ENCODE measurements at regions not wholly inside any gene's neighbourhood (a gene's known extent, or its start where the extent isn't known, plus 50 kb on each side); places are given as distances from the start of the nearest gene placed in this dataset.
"Not testable (repeated sequence)": the region's sequence is repeated elsewhere in the genome, so short reads cannot be mapped to it uniquely, and the experiment has no call there.

DNA sequence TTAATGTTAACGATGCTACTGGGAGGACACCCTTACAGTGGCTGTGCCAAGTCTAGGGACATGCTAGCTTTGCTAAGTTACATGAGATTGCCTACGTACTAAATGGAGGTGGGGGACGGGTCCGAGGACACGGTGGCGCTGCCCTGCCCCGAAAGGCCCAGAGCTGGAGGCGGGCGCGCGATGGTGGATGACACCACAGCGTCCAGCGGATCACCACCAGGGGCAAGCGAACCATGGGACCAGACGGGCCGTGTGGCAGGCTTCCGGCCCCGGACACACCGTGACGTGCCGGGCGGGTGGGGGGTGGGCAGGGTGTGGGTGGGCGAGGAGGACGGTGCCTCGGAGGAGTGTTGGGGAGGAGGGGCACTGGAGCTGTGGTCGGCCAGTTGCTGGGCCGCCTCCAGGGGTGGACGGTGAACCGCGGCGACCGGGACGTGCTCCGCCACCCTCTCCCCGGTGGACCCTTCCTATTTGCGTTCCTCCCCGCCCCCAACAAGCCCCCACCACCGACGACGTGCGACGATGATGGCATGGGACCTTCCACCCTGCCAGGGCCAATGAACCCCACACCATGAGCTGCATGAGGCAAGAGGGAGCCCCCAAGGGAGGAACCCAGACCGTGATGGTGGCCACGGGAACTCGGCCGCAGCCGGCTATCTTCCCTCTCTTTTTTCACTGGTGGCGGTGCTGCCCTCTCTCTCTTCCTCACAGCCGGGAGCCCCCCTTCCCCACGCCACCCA is 773.3 kb upstream of the DEFB115 start:
- no peak for DNase-seq

DNA sequence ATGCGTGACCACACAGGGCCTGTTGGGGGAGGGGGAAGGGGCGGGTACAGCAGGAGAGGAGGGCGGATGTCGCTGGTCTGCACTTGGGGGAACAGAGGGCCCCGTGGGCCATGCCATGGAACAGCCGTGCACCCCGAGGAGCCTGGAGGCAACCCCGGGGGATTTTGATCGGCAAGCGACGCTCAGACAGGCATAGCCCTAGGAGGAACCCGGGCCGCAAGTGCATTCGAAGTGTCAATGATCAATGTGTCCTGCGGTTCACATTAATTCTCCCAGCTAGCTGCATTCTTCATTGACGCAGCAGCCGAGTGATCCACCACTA is 772.8 kb upstream of the DEFB115 start:
- no peak for DNase-seq

DNA sequence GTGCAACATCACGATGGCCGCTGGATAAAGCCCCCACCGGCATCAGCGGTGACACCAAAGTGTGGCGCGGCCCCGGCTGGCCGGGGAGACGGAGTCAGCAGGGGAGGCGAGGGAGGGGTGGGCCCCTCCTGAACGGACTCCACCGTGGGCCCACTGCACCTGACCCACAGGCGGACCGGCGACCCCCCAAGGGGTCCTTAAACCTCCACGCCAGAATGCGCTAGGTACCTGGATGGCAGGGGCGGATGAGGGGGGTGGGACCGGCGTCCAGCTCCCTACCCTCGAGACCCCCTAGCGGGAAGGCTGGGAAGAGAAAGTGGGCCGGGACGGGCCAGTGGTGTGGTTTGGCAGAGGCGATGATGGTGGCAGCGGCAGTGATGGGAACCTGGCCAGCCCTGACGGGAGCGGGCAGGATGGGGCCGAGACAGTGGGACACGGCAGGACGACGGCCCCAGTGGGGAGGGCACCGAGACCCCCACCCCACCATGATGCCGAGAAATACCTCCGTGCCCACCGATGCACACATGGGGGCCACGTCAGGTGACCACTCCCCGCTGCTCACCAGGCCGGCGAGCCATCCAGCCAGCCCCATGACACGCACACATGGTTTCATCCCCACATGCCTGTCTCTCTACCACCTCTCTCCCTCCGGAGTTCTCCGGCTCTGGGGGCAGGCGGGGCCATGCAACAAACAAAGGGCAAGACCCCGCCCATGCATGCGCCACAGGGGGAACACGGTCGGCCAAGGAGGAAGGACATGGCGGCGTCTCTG is 771.9 kb upstream of the DEFB115 start:
- DNase-seq, result no peak

DNA sequence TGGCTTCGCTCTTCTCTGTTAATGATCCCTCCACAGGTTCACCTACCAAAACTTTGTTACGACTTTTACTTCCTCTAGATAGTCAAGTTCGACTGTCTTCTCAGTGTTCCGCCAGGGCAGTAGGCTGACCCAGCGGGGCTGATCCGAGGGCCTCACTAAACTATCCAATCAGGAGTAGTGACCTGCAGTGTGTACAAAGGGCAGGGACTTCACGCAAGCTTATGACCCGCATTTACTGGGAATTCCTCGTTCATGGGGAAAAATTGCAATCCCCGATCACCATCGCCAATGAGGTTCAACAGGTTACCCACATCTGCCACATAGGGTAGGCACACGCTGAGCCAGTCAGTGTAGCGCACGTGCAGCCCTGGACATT is 771.4 kb upstream of the DEFB115 start:
- no peak for DNase-seq

DNA sequence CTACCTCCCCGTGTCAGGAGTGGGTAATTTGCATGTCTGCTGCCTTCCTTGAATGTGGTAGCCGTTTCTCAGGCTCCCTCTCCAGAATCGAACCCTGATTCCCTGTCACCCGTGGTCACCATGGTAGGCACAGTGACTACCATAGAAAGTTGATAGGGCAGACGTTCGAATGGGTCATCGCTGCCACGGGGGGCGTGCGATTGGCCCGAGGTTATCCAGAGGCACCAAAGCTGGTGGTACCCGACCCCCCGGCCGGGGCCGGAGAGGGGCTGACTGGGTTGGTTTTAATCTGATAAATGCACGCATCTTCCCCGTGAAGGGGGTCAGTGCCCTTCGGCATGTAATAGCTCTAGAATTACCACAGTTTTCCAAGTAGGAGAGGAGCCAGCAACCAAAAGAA is 770.0 kb upstream of the DEFB115 start:
- DNase-seq, result not testable (repeated sequence)

DNA sequence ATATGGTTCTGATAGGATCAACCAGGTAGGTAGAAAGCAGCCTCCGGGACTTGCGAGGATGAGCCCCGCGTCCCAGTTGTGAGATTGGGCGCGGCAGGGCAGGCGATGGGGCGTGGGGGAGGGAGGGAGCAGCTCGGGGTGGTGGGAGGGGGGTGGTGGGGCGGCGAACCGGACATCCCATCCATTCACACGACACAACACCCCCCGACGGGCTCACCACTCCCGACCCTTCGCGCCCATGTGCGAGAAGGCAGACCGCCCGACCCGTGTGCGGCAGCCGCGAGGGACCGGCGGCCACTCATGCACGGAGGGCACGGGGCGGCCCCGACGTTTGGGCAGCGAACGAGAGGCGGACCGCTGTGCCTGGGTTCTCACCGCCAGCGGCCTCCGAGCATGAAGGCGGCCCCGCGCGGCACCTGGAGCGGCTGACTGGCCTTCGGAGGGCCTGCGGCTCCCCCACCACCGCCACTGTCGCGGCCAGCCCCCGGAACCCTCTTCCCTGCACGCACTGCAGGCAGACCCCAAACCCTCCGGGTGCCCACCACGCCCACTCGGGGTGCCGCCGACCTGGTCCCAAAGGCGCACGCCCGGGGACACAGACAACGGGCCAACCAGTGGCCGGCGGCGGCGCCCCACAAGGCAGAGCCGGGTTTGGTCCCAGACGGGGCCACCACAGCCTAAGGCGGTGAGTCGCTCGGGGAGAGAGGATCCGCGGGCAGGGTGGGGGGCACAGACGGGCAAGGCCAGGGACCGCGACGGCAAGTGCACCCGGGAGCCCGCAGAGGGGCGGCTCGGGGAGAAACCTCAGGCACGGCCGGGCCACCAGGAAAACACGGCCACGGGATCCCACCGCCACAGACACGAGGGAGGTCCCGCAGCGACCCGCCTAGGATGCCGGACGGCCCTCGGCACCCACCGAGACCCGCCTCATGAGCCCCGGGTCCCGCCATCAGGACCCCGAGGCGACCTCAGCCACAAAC is 769.2 kb upstream of the DEFB115 start:
- DNase-seq, result no peak

DNA sequence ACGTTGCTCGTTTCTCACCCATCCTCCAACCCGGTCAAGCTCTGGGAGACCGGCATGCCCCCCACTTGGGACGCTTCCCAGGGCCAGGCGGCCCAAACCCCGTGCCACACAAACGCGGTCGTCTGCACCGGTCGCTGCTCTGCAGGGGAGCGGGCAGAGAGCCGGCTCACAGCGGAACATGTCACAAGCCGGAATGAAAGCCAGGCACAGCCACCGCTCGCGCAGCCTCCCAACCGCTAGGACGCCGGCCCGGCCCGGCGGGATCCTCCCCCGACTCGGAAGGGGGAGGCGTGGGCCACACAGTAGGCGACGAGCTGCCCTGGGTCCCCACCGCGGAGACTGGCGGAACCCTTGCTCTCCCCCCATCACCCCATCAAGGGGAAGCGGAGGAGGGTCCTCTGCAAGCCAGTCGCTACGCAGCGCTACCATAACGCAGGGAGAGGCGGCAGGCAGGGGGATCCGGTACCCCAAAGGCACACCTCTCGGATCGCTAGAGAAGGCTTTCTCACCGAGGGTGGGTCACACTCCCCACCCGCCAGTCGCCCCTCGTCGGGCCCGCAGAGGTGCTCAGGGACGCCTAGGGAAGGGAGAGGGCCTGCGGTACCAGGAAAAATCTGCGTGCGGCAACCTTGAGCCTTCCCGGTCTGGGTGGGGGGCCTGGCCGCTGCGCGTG is 768.4 kb upstream of the DEFB115 start:
- DNase-seq, result no peak

DNA sequence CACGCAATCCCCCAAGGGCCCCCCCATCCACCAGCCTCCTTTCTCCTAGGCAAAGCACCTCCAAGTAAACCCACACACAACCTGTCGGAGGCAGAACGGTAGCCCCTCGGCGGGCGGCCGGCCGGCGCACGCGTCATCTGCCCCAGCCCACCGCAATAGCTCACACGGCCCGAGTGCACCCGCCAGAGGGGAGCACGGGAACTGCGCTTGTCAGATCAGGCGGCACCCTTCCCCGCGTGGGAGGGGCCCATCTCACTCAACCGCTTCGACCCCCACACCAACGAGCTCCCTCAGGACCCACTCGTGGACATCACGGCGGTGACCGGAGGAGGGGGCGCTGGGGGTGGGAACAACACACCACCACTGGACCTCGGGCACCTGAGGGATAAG is 767.9 kb upstream of the DEFB115 start:
- DNase-seq, result no peak

DNA sequence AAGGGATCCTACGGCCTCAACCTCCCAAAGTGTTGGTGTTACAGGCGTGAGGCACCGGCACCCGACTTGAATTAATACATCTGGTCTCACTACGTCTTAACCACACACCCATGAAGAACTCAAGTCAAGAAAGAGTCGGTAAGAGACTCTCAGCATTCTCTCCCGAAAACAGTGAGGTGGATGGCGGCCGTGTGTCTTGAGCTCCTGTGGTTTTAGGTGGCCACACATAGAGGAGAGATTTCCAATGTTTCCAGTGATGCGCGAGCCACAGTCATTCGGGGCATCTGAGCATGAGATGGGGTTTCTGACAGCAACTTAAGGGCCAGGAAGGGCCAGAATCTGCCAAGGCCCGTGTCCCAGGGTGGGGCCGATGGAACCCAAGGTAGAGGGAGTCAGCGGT is 766.4 kb upstream of the DEFB115 start:
- DNase-seq, result no peak

DNA sequence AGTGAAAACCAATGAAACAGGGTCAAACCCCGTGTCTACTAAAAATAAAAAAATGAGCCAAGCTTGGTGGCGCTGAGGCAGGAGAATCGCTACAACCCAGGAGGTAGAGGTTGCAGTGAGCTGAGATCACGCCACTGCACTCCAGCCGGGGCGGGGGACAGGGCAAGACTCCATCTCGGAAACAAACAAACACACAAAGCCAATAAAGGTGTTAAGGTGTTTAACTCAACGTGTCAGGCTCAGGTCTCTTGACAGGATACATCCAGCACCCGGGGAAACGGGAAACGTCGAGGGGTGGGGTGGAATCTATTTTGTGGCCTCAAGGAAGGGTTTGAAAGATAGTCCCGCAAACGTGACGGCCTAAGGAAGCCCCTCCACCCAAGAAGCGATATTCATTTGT is 760.8 kb upstream of the DEFB115 start:
- not testable (repeated sequence) for DNase-seq

DNA sequence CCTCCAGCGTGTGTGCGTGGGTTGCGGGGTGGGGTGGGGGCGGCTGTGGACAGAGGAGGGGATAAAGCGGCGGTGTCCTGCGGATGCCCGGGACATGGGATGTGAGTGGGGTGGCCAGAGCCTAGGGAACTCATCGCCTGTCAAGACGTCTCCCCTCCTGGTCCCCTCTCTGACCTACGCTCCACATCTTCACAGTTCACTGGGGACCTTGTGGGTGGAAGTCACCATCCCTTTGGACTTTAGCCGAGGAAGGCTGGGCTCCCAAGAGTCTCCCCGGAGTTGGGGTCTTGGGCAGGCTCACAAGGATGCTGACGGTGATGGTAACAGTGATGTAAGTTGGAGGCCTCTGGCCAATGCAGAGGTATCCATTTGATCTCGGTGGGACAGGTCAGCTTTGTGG is 760.3 kb upstream of the DEFB115 start:
- not testable (repeated sequence) for DNase-seq

DNA sequence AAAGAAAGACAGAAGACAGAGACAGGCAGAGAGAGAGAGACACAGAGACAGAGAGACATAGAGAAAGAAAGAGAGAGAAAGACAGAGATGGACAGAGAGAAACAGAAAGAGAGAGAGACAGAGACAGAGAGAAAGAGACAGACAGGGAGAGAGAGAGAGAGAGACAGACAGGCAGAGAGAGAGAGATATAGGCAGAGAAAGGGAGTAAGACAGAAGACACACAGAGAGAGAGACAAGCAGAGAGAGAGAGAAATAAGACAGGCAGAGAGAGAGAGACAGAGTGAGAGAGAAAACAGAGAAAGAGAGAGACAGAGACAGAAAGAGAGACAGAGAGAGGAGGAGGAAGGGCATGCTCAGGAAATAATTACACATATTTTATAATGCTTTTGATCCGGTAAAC is 758.3 kb upstream of the DEFB115 start:
- DNase-seq, result no peak

DNA sequence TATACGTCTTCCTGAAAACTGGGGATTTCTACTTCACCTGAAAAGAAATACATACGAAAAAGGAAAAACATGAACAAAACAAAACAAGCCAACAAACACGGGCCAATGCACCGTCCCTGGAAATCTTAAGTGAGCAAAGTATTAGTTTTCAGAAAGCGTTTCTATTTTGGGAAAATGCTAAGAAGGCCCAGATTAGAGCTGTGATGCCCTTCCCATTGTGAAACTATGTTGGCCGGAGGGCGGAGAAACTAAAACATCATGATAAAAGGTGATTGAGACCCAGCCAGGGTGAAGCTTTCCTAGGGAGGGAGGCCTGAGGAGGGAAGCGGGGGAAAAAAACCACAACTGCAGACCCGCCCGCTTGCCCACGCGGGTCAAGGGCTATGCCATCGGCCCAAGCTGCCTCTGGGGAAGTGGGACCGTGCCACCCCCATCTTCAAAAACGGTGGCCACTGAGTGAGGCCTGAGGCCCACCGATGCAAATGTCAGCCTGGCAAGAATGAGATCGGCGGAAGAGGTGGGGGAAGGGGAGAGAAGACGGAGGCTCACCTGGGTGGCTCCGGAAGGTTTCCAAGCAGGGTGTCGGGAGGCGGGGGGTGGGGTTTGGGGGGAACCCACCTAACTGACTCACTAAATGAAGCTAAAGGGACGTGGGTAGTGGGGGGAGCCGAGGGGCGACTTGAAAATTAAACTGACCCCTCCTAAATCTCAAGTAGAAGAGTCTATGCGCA is 757.6 kb upstream of the DEFB115 start:
- DNase-seq, result not testable (repeated sequence)

DNA sequence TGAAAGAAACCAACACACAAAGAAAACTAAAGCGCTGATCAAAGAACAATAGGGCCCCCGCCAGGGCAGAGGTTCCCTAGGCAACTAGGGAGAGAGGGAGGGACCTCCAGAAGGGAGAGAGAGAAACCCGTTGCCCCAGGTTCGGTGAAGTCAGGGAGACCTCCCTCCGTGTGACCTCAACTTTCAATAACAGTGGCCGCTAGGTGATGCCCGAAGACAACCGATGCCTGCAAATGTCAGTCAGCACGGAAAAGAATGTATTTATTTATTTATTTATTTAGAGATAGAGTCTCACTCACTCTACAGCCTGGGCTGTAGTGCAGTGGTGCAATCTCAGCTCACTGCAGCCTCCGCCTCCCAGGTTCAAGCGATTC is 757.0 kb upstream of the DEFB115 start:
- DNase-seq, result not testable (repeated sequence)

DNA sequence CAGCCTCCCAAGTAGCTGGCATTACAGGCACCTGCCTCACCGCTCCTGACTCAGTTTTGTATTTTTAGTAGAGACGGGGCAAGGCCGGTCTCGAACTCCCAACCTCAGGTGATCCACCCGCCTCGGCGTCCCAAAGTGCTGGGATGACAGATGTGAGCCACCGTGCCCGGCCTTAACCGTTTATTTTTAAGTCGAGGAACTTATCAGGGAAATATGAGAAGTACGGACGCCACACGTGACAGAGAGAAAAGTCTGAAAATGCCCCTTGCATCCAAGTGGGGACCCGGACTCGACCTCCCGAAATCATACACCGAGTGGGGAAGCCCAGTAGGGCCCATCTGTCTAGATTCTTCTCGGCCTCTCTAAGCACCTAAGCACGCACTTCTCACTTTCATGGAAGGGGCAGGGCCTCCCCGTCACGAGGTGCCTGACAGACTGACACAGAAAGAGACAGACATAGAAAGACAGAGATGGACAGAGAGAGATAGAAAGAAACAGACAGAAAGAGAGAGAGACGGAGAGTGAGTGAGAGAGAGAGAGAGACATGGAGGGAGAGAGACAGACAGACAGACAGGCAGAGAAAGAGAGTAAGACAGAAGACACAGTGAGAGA is 756.5 kb upstream of the DEFB115 start:
- no peak for DNase-seq

DNA sequence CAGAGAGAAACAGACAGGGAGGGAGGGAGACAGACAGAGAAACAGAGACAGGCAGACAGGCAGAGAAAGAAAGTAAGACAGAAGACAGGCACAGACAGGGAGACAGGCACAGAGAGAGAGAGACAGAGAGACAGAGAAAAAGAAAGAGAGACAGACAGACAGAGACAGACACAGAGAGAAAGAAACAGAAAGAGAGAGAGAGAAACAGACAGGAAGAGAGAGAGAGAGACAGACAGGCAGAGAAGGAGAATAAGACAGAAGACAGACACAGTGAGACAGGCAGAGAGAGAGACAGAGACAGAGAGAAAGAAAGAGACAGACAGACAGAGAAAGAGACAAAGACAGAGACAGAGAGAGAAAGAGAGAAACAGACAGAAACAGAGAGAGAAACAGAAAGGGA is 754.8 kb upstream of the DEFB115 start:
- no peak for DNase-seq

DNA sequence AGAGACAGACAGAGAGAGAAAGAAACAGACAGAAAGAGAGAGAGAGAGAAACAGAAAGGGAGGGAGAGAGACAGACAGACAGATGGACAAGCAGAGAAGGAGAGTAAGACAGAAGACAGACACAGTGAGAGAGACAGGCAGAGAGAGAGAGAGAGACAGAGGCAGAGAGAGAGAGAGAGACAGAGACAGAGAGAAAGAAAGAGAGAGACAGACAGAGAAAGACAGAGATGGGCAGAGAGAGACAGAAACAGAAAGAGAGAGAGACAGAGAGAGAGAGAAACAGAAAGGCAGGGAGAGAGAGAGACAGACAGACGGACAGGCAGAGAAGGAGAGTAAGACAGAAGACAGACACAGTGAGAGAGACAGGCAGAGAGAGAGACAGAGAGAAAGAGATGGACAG is 754.3 kb upstream of the DEFB115 start:
- DNase-seq, result not testable (repeated sequence)

DNA sequence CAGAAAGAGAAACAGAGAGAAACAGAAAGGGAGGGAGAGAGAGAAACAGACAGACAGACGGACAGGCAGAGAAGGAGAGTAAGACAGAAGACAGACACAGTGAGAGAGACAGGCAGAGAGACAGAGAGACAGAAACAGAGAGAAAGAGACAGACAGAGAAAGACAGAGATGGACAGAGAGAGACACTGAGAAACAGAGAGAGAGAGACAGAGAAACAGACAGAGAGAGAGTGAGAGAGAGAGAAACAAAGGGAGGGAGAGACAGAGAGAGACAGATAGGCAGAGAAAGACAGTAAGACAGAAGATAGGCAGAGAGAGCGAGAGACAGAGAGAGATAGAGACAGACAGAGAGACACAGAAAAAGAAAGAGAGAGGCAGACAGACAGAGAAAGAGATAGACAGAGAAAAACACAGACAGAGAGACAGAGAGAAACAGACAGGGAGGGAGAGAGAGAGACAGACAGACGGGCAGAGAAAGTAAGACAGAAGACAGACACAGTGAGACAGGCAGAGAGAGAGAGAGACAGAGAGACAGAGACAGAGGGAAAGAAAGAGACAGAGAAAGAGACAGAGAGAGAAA is 753.4 kb upstream of the DEFB115 start:
- no peak for DNase-seq

DNA sequence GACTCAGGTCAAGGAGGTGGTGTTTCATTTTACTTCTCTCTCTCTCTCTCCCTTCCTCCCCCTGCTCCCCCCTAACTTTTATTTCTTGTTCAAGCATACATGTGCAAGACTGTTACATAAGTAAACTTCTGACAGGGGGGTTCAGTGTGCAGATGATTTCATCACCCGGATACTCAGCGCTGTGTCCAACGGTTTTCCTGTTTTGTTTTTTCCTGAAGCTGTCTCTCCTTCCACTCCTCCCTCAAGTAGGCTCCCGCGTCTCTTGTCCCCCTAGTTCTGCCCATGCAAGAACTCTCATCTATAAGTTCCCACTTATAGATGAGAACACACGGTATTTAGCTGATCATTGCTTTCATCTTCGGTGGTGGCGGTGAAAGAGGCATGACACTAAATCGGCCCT is 751.9 kb upstream of the DEFB115 start:
- DNase-seq, result no peak

DNA sequence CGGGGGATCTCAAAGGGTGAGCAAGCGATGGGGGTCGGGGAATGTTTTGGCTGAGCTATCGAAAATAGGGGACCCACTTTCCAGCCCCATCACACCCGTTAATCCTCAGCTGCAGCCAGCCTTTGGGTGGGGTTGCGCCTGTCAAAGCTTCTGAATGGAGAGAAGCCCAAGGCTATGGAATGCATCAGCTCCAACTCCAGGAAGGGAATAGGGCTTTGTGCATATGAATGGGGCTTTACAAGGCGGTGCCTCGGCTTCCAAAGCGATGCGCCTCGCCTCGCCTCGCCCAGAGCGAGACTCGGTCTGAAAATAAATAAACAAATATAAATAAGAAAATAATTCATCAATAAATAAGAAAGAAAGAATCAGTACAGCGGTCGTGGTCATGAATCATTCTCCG is 751.4 kb upstream of the DEFB115 start:
- no peak for DNase-seq

DNA sequence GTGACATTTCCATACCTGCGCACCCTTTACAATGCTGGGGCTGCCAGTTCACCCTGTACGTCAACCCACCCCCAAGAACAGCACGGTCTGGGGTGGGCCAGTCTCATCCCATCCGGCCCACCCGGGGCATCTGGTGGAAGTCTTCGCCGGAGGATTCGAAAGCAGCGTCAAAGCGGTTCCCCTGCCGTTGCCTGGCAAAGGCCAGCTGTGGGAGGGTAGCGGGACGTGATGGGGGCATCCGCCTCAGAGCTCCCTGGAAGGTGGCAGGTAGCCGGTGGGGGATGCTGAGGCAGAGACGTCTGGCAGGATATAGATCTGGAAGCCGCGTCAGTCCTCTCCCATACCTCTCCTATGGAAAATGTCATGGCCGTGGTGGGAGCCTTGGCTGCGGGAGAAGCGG is 749.1 kb upstream of the DEFB115 start:
- DNase-seq, result not testable (repeated sequence)

Data from CD4-positive, alpha-beta T cell treated with Interferon alpha-2 for 1 hour (primary cell).